Hindlimb muscle (tissue), 1 donor: ENCODE measurements at regions not wholly inside any gene's neighbourhood (a gene's known extent, or its start where the extent isn't known, plus 50 kb on each side); places are given as distances from the start of the nearest gene placed in this dataset.

Source experiments
- DNase-seq: peaks from one replicate; pipeline ENCODE4 v3.0.0-alpha.2; 2013

DNA sequence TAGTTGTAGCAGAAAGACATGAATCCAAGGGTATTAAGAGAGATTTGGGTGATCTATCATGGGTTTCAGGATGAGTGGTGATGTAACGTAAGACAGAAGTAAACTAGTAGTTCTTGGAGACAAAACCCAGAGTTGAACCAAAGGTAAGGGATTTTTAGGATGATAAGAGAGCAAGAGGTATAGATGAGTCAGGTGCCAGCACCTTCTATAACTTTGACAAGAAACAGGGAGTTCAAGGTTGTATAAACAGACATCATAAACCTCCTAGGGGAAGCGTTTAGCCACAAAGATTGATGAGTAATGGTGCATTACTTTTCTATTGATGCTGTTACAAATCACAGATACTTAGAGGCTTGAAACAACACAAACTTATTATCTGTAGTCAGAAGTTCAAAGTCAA is 447.3 kb upstream of the ARHGEF26 start:
- no peak for DNase-seq

- DNase-seq: no peak
These were observed 441.5 kb upstream of the ARHGEF26 start for GRCh38 chr3:153679714-153680113.

GRCh38 chr3:153680526-153680925 is 440.7 kb upstream of the ARHGEF26 start:
- no peak for DNase-seq

GRCh38 chr3:153681057-153681456 is 440.1 kb upstream of the ARHGEF26 start:
- no peak for DNase-seq

DNA sequence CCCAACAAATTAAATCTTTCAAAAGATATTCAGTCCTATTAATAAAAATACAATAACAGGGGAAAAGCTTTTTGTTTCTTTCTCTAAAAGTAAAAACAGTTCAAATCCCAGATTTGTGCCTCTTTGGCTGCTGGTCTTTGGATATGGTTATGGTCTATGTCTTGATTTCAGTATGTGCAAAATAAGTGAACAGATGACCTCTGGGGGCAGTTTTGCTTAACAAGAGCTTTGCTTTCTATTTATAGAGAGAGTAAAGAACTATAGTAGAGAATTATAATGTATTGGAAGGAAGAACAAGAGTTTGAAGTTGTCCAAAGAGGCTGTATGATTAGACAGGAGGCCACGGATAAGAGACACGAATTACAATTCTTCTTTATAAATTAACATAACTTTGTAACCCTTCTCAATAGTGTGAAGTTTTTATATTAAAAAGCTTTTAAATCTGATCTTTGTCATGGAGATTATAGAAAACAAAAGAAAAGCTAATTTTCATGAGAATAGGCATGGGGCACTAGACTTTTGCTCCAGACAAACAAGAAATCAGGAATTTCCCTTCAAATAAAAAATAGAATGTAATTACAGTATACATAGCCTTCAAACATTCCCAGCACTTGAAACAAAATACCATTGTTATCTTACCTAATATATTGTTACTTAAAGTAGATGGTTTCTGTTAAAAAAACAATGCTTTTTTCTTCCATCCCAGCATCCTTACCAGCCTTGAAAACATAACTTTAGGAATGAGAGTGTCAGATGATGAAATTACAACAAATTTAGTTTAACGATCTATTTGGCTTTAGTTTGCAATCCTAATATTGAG is 432.7 kb upstream of the ARHGEF26 start:
- DNase-seq: no peak

GRCh38 chr3:153693207-153693606 is 428.0 kb upstream of the ARHGEF26 start:
- no peak for DNase-seq

- DNase-seq: no peak
These were observed 419.1 kb upstream of the ARHGEF26 start for GRCh38 chr3:153702106-153702505.

- no peak for DNase-seq
These were observed 417.1 kb upstream of the ARHGEF26 start for GRCh38 chr3:153704115-153704514.

GRCh38 chr3:153706706-153707105 is 414.5 kb upstream of the ARHGEF26 start:
- DNase-seq: no peak

DNA sequence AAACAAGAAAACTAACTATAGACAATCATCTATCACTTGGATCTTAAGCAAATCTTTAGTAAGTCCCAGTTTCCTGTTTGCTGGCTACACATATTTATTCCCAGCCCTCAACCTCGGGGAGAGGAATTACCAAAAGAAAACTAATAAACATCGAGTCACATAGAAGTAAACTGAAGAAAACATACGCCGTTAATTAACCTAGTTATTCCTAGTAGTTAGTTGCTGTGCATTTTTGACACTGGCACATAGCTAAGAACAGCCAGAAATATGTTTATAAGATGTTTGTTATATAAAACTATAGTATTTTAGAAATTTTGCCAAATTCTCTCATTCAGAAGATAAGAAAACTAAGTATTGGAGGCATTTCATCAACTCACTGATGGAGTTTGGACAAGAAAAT is 407.2 kb upstream of the ARHGEF26 start:
- DNase-seq: no peak

GRCh38 chr3:153714588-153715290 is 406.5 kb upstream of the ARHGEF26 start:
- no peak for DNase-seq

DNA sequence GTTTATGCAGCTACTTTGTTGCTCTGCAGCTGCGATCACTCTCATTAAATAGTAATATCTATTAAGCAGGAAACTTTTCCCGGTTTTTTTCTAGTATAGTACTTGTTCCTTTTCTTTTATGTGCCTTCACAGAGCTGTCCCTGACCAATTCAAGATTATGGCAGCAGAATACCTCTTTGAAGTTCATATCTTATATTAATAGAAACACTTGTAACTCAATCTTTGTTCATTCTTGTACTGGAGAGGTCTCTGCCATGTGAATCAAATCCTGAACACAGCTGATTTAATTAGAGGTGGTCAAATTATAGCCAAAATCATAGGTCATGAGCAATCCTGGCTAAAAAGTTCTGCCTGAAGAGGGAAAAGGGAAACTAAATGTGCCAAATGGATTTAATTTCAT is 399.0 kb upstream of the ARHGEF26 start:
- no peak for DNase-seq

DNA sequence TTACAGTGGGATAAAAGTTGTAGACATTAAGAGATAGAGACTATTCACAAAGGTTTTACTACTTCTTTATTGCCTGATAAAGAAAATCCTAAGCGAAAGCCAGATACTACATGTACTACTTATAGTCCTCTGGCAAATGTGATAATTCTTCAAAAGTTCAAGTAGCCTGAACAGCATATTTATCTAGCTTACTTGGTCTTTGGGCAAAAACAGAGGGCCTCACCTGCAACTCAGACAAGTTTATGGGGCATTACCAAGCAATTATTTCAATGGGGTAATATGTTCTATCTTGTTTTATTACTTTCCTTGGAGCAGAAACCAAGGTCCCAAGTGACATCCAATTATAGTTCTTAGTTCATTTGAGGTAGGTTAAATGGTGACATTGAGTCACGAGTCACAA is 390.1 kb upstream of the ARHGEF26 start:
- DNase-seq: no peak

DNA sequence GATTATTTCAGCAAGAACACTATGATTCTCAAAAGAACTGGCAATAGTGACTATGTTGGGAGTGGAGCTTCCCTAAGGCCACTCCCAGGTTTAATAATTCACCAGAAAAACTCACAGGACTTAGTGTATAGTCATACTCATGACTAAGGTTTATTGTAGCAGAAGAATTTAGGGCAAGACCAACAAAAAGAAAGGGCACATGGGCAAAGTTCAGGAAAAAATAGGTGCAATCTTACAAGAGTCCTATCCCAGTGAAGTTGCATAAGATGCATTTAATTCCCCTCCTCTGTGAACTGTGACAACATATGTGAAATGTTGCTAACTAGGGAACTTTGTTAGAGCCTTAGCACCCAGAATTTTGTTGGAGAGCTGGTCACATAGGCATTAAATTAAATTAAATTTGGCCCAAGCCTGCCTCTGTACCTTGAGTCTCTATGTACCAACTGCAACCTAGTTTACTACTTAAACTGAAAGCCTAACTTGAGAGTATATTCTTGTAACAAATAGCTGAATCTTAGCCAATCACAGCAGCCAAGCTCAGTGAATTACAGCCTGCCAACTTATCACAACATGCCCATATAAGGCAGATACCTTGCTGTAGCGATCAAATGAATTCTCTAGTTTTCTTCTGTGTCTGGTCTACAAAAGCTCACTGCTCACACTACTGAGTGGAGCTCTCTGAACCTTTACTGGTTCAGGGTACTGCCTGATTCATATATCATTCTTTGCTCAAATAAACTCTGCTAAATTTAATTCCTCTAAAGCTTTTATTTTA is 386.2 kb upstream of the ARHGEF26 start:
- DNase-seq: no peak

DNA sequence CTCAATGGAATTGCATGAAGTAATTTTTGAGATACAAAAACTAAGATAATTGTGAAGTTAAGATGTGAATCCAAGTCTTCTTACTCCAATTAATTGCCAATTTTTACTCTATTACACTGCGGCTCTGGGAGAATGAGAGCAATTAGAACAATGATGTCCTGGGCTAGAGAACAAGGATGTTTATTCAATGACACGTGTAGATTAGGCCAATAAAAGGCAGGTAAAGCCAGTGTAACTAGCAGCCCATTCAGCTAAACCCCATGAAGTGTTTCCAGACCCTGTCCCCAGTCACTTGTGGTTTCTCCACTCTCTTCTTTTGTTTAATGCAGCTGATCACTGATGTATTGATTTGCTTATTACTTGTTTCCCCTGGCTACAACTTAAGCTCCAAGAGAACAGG is 381.1 kb upstream of the ARHGEF26 start:
- DNase-seq: no peak

DNA sequence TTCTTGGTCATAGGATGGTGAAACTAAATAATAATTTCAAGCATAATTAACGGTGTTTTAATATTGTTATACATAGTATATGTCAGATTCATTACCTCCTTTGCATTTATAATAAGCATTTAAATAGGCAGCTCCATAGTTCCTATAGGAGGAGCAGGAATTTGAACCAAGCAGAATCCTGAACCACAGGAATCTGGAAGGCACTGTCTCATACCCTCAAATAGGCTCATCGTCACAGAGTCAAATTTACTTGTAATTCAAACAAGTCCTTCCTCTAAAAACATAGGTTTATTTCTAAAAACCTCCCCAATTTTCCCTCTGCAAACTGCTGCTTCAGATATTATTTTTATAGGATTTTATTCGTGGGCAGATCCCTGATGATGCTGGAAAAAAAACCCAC is 376.3 kb upstream of the ARHGEF26 start:
- DNase-seq: no peak

GRCh38 chr3:153746211-153746610 is 375.0 kb upstream of the ARHGEF26 start:
- no peak for DNase-seq

DNA sequence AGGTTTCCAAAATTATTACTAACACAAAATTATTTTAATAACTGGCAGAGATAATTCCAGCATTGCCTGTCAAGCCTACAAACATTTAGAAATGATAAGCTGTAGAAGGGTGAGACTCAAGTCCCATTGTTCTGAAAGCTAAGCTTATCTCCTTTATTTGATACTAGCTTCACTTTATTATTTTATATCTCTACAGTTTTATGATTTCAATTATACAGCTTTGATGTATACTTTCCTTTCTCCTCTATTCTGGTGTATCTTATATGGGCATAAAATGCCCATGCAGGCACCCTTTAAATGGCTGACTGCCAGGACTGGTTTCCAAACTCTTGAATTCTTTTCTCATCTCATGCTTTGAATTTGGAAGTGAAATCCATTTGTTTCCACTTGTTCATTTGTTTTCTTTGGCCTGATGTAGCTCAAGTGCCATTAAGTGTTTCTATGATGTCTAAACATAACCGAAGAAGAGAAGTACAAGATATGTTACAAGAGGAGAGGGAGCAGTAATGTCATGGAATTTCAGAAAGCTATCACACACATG is 372.1 kb upstream of the ARHGEF26 start:
- no peak for DNase-seq

GRCh38 chr3:153752405-153753027 is 368.7 kb upstream of the ARHGEF26 start:
- DNase-seq: no peak

DNA sequence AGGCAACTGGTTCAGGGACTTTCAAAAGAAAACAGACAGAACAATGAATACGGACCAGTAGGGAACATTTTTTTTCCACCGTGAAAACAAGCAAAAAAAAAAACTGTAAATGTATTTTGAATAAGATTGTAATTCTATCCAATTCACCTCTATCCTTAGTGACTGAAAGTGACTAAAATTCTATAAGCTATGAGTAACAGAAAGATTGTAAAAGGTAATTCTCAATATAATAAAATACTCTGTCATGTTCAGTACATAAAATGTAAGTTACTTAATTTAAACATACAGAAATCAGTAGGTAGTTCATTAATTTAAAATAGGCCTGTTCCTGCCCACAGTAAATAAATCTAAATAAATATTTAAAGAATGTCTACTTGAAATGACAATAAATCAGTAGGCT is 368.2 kb upstream of the ARHGEF26 start:
- DNase-seq: no peak

GRCh38 chr3:153756816-153757215 is 364.4 kb upstream of the ARHGEF26 start:
- no peak for DNase-seq

DNA sequence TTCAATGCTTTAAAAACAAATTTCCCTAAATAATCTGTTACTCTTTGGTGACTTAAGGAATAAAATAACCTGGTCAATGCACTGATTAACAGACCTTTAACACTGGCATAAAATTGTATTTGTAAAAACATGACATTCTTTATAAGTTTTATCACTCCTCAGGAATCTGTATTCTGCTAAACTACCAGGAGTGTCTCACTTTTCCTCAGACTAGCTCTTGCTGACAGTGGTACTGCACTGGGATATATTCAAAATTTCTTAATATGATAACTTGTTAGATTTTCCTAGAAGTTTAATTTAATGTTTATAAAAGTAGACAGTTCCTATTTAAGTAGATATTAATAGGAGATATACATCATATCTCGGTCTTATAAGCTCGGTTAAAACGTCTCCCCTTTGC is 363.4 kb upstream of the ARHGEF26 start:
- DNase-seq: no peak

GRCh38 chr3:153760948-153761347 is 360.2 kb upstream of the ARHGEF26 start:
- DNase-seq: no peak
